SIG-M5 treated with dmso at 0.1 percent for 504 hours (cell line): ENCODE measurements at regions not wholly inside any gene's neighbourhood (a gene's known extent, or its start where the extent isn't known, plus 50 kb on each side); places are given as distances from the start of the nearest gene placed in this dataset.
A peak's percentile ranks its signal among the peaks of the same experiment; 100 is the strongest.
"Not testable (repeated sequence)": the region's sequence is repeated elsewhere in the genome, so short reads cannot be mapped to it uniquely, and the experiment has no call there.

ENCODE experiments used
- DNase-seq: peaks from one replicate; lab custom pipeline; 2025; ENCODE audit not compliant: unreplicated experiment; lab: John Stamatoyannopoulos, UW

GRCh38 chr4:73671348-73671747 is 51.1 kb upstream of the RASSF6 start:
- not testable (repeated sequence) for DNase-seq

- no peak for DNase-seq
Observed at GRCh38 chr4:73673286-73673685, 53.0 kb upstream of the RASSF6 start.

GRCh38 chr4:73674451-73674919 is 54.2 kb upstream of the RASSF6 start:
- DNase-seq, result no peak

- no peak for DNase-seq
Observed at GRCh38 chr4:73675623-73676022, 55.4 kb upstream of the RASSF6 start.

GRCh38 chr4:73676136-73676535 is 55.9 kb upstream of the RASSF6 start:
- no peak for DNase-seq

- DNase-seq, result no peak
Observed at GRCh38 chr4:73676861-73677323, 56.7 kb upstream of the RASSF6 start.

- DNase-seq, result no peak
Observed at GRCh38 chr4:73679836-73680235, 59.6 kb upstream of the RASSF6 start.

GRCh38 chr4:73681776-73682175 is 58.6 kb upstream of the CXCL8 start:
- no peak for DNase-seq

GRCh38 chr4:73682508-73682907 is 57.9 kb upstream of the CXCL8 start:
- DNase-seq, result no peak

- no peak for DNase-seq
Observed at GRCh38 chr4:73683033-73683432, 57.3 kb upstream of the CXCL8 start.

GRCh38 chr4:73683456-73683855 is 56.9 kb upstream of the CXCL8 start:
- no peak for DNase-seq

GRCh38 chr4:73684097-73684496 is 56.3 kb upstream of the CXCL8 start:
- no peak for DNase-seq

GRCh38 chr4:73685052-73685451 is 55.3 kb upstream of the CXCL8 start:
- DNase-seq, result no peak

- no peak for DNase-seq
Observed at GRCh38 chr4:73687421-73687820, 52.9 kb upstream of the CXCL8 start.

GRCh38 chr4:73690051-73690738 is 50.2 kb upstream of the CXCL8 start:
- peak; percentile 66 for DNase-seq
